GM21390 (cell line): ENCODE measurements at regions not wholly inside any gene's neighbourhood (a gene's known extent, or its start where the extent isn't known, plus 50 kb on each side); places are given as distances from the start of the nearest gene placed in this dataset.

Source experiments
- ATAC-seq: cut with Tn5 transposase; IDR thresholded peaks from one replicate; pipeline ENCODE4 v1.9.1; 2021; ENCODE audit not compliant: unreplicated experiment

DNA sequence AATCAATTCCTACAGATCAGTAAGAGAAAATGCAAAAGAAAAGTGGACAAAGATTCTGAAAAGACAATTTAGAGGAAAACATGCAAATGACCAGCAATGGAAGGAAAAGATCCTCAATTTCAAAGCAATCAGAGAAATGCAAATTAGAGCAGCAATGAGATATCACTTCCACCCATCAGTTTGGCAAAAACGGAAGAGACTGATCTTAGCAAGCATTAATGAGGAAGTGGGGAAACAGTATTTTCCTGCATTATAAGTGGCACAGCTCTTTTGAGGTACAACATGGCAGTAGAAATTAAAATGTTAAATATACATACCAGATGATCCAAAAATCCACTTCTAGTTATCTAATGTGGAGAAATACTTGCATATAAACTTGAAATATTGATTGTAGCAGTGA is 69.1 kb upstream of the SLC7A1 start:
- ATAC-seq = no peak

DNA sequence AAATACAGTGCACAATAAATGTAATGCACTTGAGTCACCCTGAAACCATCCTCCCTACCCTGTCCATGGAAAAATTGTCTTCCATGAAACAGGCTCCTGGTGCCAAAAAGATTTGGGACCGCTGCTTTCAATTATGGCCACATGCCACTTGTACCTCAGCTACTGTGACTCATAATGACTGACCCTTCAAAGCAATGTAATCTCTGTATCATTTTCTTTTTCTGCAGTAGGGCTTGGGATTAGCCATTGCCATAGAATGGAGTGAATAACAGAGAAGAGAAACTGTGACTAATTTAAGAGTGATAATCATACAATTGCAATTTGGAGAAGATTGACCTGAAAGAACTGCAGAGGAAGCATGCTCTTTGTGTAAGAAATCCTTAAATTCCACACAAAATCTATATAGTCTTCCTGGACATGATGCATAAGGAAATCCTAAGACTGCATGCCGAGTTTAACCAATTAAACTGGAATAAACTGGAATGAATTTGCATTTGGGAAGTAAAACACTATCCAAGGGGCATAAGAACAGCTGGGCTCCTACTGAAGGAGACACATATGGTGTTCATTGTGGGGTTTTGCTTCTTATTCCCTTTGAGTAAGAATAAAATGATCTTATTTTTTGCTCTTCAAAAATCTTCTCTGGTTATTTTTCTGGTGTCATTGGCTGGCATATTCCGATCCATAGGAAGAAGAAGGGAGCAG is 59.5 kb upstream of the SLC7A1 start:
- no peak for ATAC-seq

- no peak for ATAC-seq
These were observed 58.9 kb upstream of the SLC7A1 start for GRCh38 chr13:29654384-29654783.

DNA sequence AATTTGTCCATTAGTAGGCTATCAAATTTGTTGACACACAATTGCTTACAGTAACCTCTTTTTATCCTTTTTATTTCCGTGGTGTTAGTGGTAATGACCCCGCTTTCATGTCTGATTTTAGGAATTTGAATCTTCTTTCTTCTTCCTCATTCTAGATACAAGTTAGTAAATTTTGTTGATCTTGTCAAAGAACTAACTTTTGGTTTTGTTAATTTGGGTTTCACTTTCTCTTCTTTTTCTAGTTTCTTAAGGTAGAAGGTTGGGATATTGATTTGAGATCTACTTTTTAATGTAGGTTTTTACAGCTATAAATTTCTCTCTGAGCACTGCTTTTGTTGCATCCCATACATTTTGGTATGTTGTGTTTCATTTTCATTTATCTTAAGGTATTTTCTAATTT is 53.3 kb upstream of the SLC7A1 start:
- ATAC-seq = no peak
